ENCODE measurements at regions not wholly inside any gene's neighbourhood (a gene's known extent, or its start where the extent isn't known, plus 50 kb on each side); places are given as distances from the start of the nearest gene placed in this dataset.
A peak's percentile ranks its signal among the peaks of the same experiment; 100 is the strongest.
"Not testable (repeated sequence)": the region's sequence is repeated elsewhere in the genome, so short reads cannot be mapped to it uniquely, and the experiment has no call there.

GRCh38 chr4:165560941-165561340 lies 182.1 kb downstream of the CPE start:
- no peak for DNase-seq
- intact Hi-C loops (cut with DNase I), result no loop called here
- Histone ChIP-seq H3K27me3 (ENCODE audit: insufficient read depth in 3 of 3, low read length in 2 of 3) (no peaks in the 10 kb centered on the region), H3K4me3 (no peak overlapping the region), H3K36me3 (ENCODE audit: insufficient read depth in 1 of 2, low read depth in 1 of 2) (no peaks in the 10 kb centered on the region), H3K9me3 (peaks cover 13% of the 10 kb centered on the region), H3K4me1 (no peaks in the 10 kb centered on the region), H3K27ac (no peak overlapping the region)
- ATAC-seq, result no peak
- TF ChIP-seq CTCF (IDR thresholded peaks at IDR 0.05), result no peak
- 87 to 91% (median 88%) methylated on average over 4 of the region's 4 CpGs for WGBS, 3 donors

DNA sequence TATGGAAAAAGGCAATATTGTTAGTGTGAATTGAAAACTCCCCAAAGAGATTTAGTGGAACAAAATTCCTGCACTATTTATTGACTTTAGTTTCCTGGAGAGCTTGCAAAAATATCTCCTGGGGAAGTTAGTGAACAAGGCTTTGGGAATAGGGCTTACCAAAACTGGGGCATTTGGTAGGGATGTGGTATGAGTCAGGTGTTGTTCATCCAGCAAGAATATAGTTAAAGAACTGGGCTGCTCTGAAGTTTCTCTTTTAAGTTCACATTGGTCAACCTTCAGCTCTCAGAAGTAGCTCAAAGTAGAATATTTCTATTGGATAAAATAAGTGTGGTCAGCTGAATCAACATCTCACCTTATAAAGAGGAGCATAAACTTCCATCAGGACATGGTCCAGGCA lies 185.0 kb downstream of the CPE start:
- Histone ChIP-seq H3K9me3 (peaks cover 13% of the 10 kb centered on the region), H3K4me1 (no peaks in the 10 kb centered on the region), H3K4me3 (no peak overlapping the region), H3K27ac (no peak overlapping the region), H3K36me3 (ENCODE audit: insufficient read depth in 1 of 2, low read depth in 1 of 2) (no peaks in the 10 kb centered on the region), H3K27me3 (ENCODE audit: insufficient read depth in 3 of 3, low read length in 2 of 3) (no peaks in the 10 kb centered on the region)
- TF ChIP-seq CTCF (IDR thresholded peaks at IDR 0.05), result no peak
- intact Hi-C loops (cut with DNase I), result no loop called here
- ATAC-seq, result no peak
- no peak for DNase-seq

- H3K9me3 ChIP-seq, result no peaks in the 10 kb centered on the region
- intact Hi-C loops (cut with DNase I), result no loop called here
- H3K4me3 ChIP-seq, result no peak overlapping the region
- no peaks in the 10 kb centered on the region for H3K4me1 ChIP-seq
- no peaks in the 10 kb centered on the region for H3K27me3 ChIP-seq (ENCODE audit: insufficient read depth in 3 of 3, low read length in 2 of 3)
- 92 to 95% (median 94%) methylated on average over 8 of the region's 8 CpGs for WGBS, 3 donors
- no peak for ATAC-seq
- H3K27ac ChIP-seq, result no peak overlapping the region
- no peak for TF ChIP-seq CTCF (IDR thresholded peaks at IDR 0.05)
- no peak for DNase-seq
- H3K36me3 ChIP-seq (ENCODE audit: insufficient read depth in 1 of 2, low read depth in 1 of 2), result no peaks in the 10 kb centered on the region
Measured at GRCh38 chr4:165569031-165569430, 190.2 kb downstream of the CPE start.

GRCh38 chr4:165571476-165571875 lies 192.7 kb downstream of the CPE start:
- H3K4me1 ChIP-seq, result not testable (repeated sequence)

DNA sequence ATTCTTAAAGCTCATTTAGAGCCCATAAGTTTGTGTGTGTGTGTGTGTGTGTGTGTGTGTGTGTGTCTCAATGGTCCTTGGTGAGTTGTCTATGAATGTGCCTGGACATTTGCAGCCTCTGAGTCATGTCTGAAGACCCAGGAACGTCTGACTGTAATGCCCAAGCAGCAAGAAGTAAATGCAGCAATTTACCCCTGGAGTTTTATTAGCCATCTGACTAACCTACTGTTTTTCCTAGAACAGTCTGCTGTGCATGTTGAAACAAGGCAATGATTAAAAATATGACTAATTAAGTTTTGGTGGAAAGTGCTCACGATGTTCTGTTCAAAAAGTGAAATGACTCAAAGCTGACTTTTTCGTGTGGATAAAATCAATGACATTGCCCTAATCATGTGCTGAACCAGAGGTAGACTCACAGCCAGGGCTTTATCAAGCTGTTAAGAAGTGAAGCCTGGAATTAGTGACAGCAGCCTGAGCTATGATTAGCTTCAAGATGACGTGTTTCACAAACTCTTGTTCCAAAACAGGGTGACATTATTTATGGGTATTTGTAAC lies 201.6 kb downstream of the CPE start:
- H3K4me1 ChIP-seq, result no peaks in the 10 kb centered on the region
- no peak for TF ChIP-seq CTCF (IDR thresholded peaks at IDR 0.05)
- H3K9me3 ChIP-seq, result no peaks in the 10 kb centered on the region
- WGBS, 3 donors, result 24 to 40% (median 29%) methylated on average over 4 of the region's 4 CpGs
- ATAC-seq (peak in 3 of 4 donors; percentile 62 to 89 (median 64)), DNase-seq (no peak)
- no peak overlapping the region for H3K27ac ChIP-seq
- no peaks in the 10 kb centered on the region for H3K36me3 ChIP-seq (ENCODE audit: insufficient read depth in 1 of 2, low read depth in 1 of 2)
- no peak overlapping the region for H3K4me3 ChIP-seq
- intact Hi-C loops (cut with DNase I), result no loop called here
- peaks cover 0 to 3% (median 0%) of the 10 kb centered on the region in 3 donors for H3K27me3 ChIP-seq (ENCODE audit: insufficient read depth in 3 of 3, low read length in 2 of 3)

More at GRCh38 chr4:165571476-165571875, 192.7 kb downstream of the CPE start:
- intact Hi-C loops (cut with DNase I); H3K36me3 ChIP-seq (ENCODE audit: insufficient read depth in 1 of 2, low read depth in 1 of 2); H3K9me3 ChIP-seq; H3K4me3 ChIP-seq; H3K27ac ChIP-seq; H3K27me3 ChIP-seq (ENCODE audit: insufficient read depth in 3 of 3, low read length in 2 of 3); ATAC-seq; DNase-seq: not testable (repeated sequence)
- WGBS, 3 donors, result 80 to 88% (median 87%) methylated on average over 1 of the region's 1 CpG

Measured in psoas muscle (tissue), 7 donors.